ENCODE measurements at regions not wholly inside any gene's neighbourhood (a gene's known extent, or its start where the extent isn't known, plus 50 kb on each side); places are given as distances from the start of the nearest gene placed in this dataset.

- POLR2A ChIA-PET: no interaction called here
These were observed 102.7 kb upstream of the TRPC6 start for GRCh38 chr11:101686514-101686913.

GRCh38 chr11:101668236-101668635 lies 84.4 kb upstream of the TRPC6 start:
- Histone ChIP-seq H3F3A (replicated peaks; ENCODE audit: insufficient read depth) (no peaks in the 10 kb centered on the region), H3K9me3 (no peaks in the 10 kb centered on the region), H3K4me1 (ENCODE audit: control insufficient read depth in 1 of 2, insufficient read depth in 2 of 2, low read depth in 1 of 2, low read length in 1 of 2) (no peaks in the 10 kb centered on the region), H3K27ac (ENCODE audit: low read depth in 2 of 2, low read length in 1 of 2) (no peak overlapping the region), H3K4me2 (no peak overlapping the region), H3K27me3 (ENCODE audit: insufficient read depth) (0 out of 2 replicates have a peak, but pooled peaks cover 7% of the 10 kb centered on the region), H3K79me2 (ENCODE audit: insufficient read depth) (no peaks in the 10 kb centered on the region), H4K20me1 (ENCODE audit: insufficient read depth) (no peaks in the 10 kb centered on the region), H3K9me2 (no peaks in the 10 kb centered on the region), H3K36me3 (replicated peaks in 1 of 2; ENCODE audit: control insufficient read depth in 1 of 2, insufficient read depth in 2 of 2, low read length in 1 of 2) (no peaks in the 10 kb centered on the region), H3K9ac (no peak overlapping the region), H2AFZ (ENCODE audit: low read depth) (no peak overlapping the region), H3K4me3 (ENCODE audit: low read depth in 2 of 2, low read length in 1 of 2) (no peak overlapping the region)
- 12% methylated on average over 2 of the region's 2 CpGs for WGBS (ENCODE audit: low lambda C conversion rate)
- CTCF ChIA-PET: no interaction called here
- DNase-seq: no peak
- POLR2A ChIA-PET: no interaction called here
- TF ChIP-seq TCF12 (IDR thresholded peaks at IDR 0.05) (no peak), USF2 (IDR thresholded peaks at IDR 0.05; ENCODE audit: borderline replicate concordance, low read depth, low read length) (no peak), RAD21 (IDR thresholded peaks at IDR 0.05; ENCODE audit: low read length) (no peak), FOXM1 (IDR thresholded peaks at IDR 0.05; ENCODE audit: low read depth) (no peak), NFIC (IDR thresholded peaks at IDR 0.05; ENCODE audit: borderline replicate concordance) (no peak), FOXJ3 (CRISPR knock-in tag; IDR thresholded peaks at IDR 0.05) (no peak)
- TF ChIP-seq, protein P1, sequence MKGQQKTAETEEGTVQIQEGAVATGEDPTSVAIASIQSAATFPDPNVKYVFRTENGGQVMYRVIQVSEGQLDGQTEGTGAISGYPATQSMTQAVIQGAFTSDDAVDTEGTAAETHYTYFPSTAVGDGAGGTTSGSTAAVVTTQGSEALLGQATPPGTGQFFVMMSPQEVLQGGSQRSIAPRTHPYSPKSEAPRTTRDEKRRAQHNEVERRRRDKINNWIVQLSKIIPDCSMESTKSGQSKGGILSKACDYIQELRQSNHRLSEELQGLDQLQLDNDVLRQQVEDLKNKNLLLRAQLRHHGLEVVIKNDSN (IDR thresholded peaks at IDR 0.05; ENCODE audit: borderline replicate concordance, low read depth): no peak
- TF ChIP-seq, protein P2, sequence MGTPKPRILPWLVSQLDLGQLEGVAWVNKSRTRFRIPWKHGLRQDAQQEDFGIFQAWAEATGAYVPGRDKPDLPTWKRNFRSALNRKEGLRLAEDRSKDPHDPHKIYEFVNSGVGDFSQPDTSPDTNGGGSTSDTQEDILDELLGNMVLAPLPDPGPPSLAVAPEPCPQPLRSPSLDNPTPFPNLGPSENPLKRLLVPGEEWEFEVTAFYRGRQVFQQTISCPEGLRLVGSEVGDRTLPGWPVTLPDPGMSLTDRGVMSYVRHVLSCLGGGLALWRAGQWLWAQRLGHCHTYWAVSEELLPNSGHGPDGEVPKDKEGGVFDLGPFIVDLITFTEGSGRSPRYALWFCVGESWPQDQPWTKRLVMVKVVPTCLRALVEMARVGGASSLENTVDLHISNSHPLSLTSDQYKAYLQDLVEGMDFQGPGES (IDR thresholded peaks at IDR 0.05; ENCODE audit: low read depth, low read length): no peak

More at GRCh38 chr11:101686514-101686913, 102.7 kb upstream of the TRPC6 start:
- no peak overlapping the region for H3K4me3 ChIP-seq (ENCODE audit: low read depth in 2 of 2, low read length in 1 of 2)
- no peak for DNase-seq
- H3F3A ChIP-seq (replicated peaks; ENCODE audit: insufficient read depth): peaks cover 27% of the 10 kb centered on the region
- TF ChIP-seq FOSL2 (IDR thresholded peaks at IDR 0.05; ENCODE audit: borderline replicate concordance, low read depth) (peak; percentile 28; the same call in 1 of the 2 replicates), NFIC (IDR thresholded peaks at IDR 0.05; ENCODE audit: borderline replicate concordance) (peak; percentile 86), JUND (IDR thresholded peaks at IDR 0.05) (peak; percentile 39), MAX (IDR thresholded peaks at IDR 0.05; ENCODE audit: low read depth) (no peak), REST (IDR thresholded peaks at IDR 0.05; ENCODE audit: low read depth, low read length) (no peak)
- TF ChIP-seq, protein P3, sequence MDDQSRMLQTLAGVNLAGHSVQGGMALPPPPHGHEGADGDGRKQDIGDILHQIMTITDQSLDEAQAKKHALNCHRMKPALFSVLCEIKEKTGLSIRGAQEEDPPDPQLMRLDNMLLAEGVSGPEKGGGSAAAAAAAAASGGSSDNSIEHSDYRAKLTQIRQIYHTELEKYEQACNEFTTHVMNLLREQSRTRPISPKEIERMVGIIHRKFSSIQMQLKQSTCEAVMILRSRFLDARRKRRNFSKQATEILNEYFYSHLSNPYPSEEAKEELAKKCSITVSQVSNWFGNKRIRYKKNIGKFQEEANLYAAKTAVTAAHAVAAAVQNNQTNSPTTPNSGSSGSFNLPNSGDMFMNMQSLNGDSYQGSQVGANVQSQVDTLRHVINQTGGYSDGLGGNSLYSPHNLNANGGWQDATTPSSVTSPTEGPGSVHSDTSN (IDR thresholded peaks at IDR 0.05): peak; percentile 90
- CTCF ChIA-PET: no interaction called here
- no peak overlapping the region; the same call in 1 of the 2 replicates for H3K9ac ChIP-seq
- H4K20me1 ChIP-seq (ENCODE audit: insufficient read depth): no peaks in the 10 kb centered on the region
- 0 out of 2 replicates have a peak, but pooled peaks cover 3% of the 10 kb centered on the region for H3K9me2 ChIP-seq
- no peaks in the 10 kb centered on the region for H3K9me3 ChIP-seq
- no peaks in the 10 kb centered on the region for H3K36me3 ChIP-seq (replicated peaks in 1 of 2; ENCODE audit: control insufficient read depth in 1 of 2, insufficient read depth in 2 of 2, low read length in 1 of 2)
- H2AFZ ChIP-seq (ENCODE audit: low read depth): no peak overlapping the region
- H3K4me1 ChIP-seq (ENCODE audit: control insufficient read depth in 1 of 2, insufficient read depth in 2 of 2, low read depth in 1 of 2, low read length in 1 of 2): no peaks in the 10 kb centered on the region
- H3K79me2 ChIP-seq (ENCODE audit: insufficient read depth): no peaks in the 10 kb centered on the region
- peak overlapping the region in 1 of 2 experiments; percentile 80; a peak in 2 of 4 replicates for H3K27ac ChIP-seq (ENCODE audit: low read depth in 2 of 2, low read length in 1 of 2)
- H3K27me3 ChIP-seq (ENCODE audit: insufficient read depth): no peaks in the 10 kb centered on the region
- WGBS (ENCODE audit: low lambda C conversion rate): 3% methylated on average over 2 of the region's 2 CpGs
- 0 out of 2 replicates have a peak overlapping the region, but pooled peaks have one; percentile 5 for H3K4me2 ChIP-seq

All from SK-N-SH (cell line).